Activated T-cell treated with anti-CD3 and anti-CD28 coated beads for 24 hours (primary cell): ENCODE measurements at regions not wholly inside any gene's neighbourhood (a gene's known extent, or its start where the extent isn't known, plus 50 kb on each side); places are given as distances from the start of the nearest gene placed in this dataset.

Source experiments
- DNase-seq: peaks from one replicate; pipeline ENCODE4 v3.0.0-alpha.2; 2020; ENCODE audit warnings: low read depth

GRCh38 chr20:60510356-60510755, 552.1 kb downstream of the CDH26 start:
- no peak for DNase-seq

DNA sequence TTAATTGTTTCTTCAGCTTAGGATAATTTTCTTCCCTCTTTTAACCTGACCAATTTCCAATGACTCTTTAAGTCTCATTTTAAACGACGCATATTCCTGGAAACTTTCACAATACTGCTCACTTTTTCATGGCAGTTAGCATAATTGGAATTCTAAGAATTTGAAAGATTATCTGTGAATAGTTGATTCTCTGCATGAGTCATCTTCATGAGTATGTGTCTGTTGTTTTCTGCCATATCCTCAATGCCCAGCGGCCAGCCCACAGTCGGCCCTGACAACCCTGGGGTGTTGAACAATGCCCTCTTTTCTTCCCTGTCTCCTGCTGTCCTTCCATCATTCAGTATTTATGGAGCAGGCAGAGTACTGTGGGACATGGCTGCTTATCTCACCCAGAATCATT, 554.2 kb downstream of the CDH26 start:
- no peak for DNase-seq

- DNase-seq = no peak
Measured at GRCh38 chr20:60513141-60513540, 554.9 kb downstream of the CDH26 start.

- DNase-seq = no peak
Measured at GRCh38 chr20:60516442-60516841, 558.2 kb downstream of the CDH26 start.

DNA sequence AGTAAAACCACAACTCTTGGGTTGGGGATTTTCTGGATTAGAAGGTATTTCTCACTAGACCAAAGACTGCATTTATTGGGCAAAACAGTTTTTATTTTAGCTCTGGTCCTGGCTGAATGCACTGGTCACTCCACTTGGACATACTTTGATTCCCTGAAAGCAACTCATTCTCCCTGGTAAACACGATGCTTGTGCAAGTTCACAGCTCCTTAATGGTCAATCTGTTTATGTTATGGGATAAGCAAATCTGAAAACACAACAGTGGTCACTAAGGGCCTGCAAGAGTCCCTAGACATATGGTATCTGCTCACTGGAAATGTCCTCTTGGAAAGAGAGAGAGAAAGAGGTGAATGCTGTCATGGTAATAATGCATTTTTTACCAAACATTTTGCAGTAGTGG, 559.8 kb downstream of the CDH26 start:
- DNase-seq = no peak

DNA sequence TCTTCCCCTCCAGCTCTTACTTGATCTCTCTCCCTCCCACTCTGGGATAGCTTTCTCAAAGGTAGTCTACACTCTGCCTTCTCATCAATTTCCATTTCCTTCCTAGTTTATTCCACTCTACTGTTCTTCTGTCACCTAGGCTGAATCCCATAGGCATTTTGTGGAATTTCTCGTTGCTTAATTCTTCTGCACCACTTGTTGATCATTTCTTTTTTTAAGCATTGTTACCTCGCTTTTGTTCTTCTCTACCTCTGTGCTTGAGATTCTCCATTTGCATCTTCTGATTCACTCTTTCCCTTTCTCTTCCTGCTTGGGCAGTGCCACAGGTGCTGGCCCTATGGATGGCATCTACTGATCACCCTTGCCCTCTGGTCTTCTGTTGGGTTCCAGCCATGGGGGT, 567.2 kb downstream of the CDH26 start:
- DNase-seq = no peak

DNA sequence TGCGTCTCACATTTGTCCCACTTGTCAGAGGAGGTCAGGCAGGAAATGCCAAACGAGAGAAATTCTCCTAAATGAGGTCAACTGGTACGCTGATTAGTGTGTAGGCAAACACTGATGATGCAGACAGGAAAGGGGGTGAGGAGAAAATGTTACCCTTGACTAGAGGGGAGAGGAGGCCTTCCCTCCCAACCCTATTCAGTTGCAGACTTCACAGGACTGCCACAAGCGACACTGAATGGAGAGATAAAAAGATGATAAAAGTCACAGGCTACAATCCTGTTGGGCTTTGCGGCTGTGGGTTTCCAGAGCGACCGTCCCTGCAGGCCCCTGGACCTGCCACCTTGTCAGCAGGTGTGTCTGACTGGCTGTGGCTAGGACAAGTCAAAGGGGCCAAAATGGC, 569.4 kb downstream of the CDH26 start:
- no peak for DNase-seq

- DNase-seq = no peak
Measured at GRCh38 chr20:60528141-60528540, 569.9 kb downstream of the CDH26 start.

DNA sequence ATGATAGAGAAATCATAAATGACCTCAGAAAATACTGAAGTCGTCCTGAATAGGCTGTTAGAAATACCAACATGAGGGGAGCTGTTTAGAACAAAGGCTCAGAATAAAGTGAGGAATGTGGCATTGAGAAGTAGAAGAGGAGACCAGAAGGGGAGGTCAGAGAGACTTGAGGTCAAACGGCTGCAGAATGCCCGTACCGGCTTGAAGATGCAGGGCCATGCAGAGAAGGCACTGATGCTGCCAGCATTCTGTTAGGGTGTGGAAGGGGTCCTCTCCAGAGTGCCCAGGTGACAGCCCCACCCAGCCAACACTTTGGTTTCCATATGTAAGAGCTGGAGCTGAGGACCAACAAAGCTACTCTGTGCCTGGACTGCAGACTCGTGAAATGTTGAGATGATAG, 570.9 kb downstream of the CDH26 start:
- no peak for DNase-seq

DNA sequence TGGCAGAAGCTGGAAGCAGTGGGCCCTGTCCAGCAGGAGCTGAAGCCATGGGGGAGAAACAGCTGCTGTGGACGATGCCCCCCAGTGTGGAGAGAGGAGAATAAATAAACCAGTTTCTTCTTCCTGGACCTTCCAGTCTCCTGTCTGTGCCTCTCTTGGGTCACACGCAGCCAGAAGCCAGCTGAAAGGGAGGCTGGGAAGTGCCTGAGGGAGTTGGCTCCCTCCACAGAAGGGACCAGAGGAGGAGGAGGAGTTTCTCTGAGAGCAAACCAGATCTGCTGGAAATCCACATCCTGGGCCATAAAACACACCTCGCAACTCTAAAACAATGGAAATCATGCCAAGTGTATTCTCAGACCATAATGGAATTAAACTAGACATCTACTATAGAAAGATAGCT, 577.0 kb downstream of the CDH26 start:
- no peak for DNase-seq

GRCh38 chr20:60540591-60540990, 582.4 kb downstream of the CDH26 start:
- no peak for DNase-seq

GRCh38 chr20:60541991-60542390, 583.8 kb downstream of the CDH26 start:
- no peak for DNase-seq

GRCh38 chr20:60543598-60543997, 585.4 kb downstream of the CDH26 start:
- DNase-seq = no peak

DNA sequence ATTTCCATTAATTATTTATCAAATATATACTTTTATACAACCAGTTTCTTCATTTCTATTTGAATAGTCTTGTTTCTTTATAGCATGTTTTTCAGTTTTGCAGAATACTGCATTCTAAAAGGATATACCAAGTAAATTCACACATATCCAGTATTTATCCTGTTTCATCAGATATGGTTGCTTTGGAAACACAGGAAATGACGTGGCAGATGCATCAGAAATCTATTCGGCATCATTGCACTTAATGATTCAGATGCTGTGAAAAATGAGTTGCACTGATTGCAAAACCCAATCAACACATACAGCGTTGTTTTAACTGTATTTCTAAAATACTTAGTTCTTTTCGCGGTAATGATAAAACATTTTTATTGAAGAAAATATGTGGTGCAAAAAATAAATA, 594.9 kb downstream of the CDH26 start:
- DNase-seq = no peak

DNA sequence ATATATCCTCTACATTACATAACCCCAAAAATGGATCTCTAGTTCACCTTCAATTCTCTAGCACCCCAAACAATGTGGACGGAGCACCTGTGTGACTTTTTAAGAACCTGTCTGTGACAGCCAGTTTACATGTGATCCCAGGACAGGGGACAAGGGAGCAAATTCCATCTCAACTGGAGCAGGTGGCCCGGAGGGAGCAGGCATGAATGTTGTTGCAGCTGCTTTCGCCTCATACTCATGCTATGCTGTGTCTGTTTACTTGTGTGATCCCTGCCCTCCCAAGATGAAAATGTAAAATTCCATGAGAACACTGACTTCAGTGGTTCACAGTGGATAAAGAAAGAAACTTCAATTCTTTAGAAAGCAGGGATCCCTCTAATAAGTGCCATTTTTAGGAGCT, 600.3 kb downstream of the CDH26 start:
- DNase-seq = no peak

DNA sequence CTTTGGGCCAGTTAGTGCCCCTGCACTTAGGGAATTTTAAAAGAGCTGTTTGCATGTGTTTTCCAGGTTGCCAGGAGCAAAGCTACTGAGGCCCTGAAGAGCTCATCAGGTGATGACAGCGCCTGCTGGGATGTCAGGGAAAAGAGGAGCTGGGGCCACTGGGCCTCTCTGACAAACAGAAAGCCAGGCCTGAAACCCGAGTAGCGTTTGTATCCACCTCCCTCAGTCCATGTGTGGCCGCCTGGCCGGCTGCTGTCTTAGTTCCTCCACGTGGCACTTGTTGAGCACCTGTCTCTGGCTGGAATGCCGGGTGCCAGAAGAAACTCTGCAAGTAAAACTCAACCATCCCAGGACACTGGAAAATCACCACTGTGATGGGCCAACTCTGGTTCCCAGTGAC, 601.2 kb downstream of the CDH26 start:
- no peak for DNase-seq

- no peak for DNase-seq
Measured at GRCh38 chr20:60561052-60561451, 602.8 kb downstream of the CDH26 start.

GRCh38 chr20:60565083-60565482, 606.9 kb downstream of the CDH26 start:
- DNase-seq = no peak

GRCh38 chr20:60565551-60565950, 607.3 kb downstream of the CDH26 start:
- no peak for DNase-seq

DNA sequence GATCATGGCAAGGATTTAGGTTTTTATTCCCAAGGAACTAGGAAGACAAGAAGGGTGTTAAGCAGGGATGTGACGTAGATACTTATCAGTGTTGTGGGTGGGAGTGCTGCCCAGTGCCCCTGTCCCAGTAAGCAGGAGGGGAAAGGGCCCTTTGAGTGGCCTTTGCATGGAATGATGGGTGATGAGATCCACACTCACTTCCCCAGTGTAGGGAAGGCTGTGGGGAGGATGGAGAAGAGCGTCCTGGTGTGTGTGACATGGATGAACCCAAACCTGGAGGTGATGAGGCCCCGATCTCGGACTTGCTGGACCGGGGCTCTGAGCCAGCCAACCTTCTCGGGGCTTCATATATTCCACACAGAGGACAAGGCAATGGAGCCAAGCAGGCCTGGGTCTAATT, 610.9 kb downstream of the CDH26 start:
- no peak for DNase-seq

DNA sequence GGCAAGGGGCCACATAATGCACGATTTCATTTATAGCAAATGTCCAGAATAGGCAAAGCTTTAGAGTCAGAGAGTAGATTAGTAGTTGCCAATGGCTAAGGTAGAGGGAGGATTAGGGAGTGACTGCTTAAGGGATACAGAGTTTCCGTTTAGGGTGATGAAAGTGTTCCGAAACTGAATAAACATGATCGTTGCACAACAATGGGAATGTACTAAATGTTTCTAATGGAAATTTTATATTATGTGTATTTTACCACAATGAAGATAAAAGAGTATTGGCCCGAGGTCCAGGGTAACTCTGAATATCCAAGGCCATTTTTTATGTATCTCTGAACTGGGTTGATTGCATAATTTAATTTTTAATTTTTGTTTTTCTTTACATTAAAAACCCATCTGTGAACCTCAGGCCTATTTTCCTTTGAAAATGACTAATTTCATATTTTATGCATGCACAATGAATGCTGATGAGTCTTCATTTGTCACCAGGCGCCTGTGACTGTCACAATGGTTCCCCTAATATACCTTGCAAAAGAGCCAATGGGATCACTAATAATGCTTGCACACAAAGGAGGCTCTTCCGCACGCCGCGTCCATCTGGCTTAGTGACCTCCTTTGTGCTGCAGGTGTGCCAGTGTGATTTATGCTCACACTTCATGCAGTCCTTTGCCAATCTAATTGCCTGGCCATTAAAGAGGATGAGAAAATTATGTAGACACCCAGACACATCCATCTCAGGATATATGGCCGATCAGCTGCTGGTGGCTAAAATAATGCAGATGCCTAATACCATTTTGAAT, 612.5 kb downstream of the CDH26 start:
- DNase-seq = no peak

- DNase-seq = no peak
Measured at GRCh38 chr20:60573003-60573680, 614.9 kb downstream of the CDH26 start.

DNA sequence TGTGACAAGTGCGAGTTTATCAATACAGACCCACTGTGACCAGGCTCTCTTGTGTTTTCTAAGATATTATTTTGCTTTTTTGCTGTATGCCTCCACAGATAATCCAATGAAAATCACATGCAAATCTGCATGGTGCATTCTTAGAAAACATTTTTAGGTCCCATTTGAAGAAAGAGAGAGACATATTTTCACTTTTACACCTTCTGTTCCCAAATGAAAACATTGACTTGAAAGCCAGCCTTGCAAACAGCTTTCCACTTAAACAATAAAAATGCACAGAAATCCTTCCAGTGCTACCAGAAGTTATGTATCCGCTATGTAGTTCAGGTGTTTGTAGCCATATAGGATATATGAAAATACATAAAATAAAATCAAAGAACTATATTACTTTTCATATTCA, 618.0 kb downstream of the CDH26 start:
- DNase-seq = no peak
